Mesendoderm (in vitro differentiated cells): ENCODE measurements at regions not wholly inside any gene's neighbourhood (a gene's known extent, or its start where the extent isn't known, plus 50 kb on each side); places are given as distances from the start of the nearest gene placed in this dataset.

ENCODE experiments used
- DNase-seq: peaks from one replicate; pipeline ENCODE4 v3.0.0; 2013
- H2AK5ac ChIP-seq: 2 replicates; pipeline ENCODE4 v1.6.1; 2013; ENCODE audit warnings: low read length, inconsistent platforms
- H2BK120ac ChIP-seq: 2 replicates; pipeline ENCODE4 v1.6.1; 2013; ENCODE audit warnings: low read depth, mild to moderate bottlenecking, low read length, moderate library complexity, mixed read lengths
- H2BK15ac ChIP-seq: replicated peaks from 2 replicates; pipeline ENCODE4 v1.6.1; 2013; ENCODE audit warnings: low read depth, mild to moderate bottlenecking, moderate library complexity
- H2BK5ac ChIP-seq: 2 replicates; pipeline ENCODE4 v1.6.1; 2013; ENCODE audit warnings: low read length, inconsistent platforms
- H3K18ac ChIP-seq: 2 replicates; pipeline ENCODE4 v1.6.1; 2013; ENCODE audit warnings: mild to moderate bottlenecking, low read length, mixed read lengths
- H3K23ac ChIP-seq: one replicate; pipeline ENCODE4 v1.6.1; 2013; ENCODE audit warnings: low read length
- H3K27ac ChIP-seq: 2 replicates; pipeline ENCODE4 v1.5.1; 2013; ENCODE audit warnings: low read depth, mild to moderate bottlenecking, inconsistent platforms, low read length, moderate library complexity
- H3K27me3 ChIP-seq: 2 replicates; pipeline ENCODE4 v1.6.1; 2013; ENCODE audit warnings: low read length, control low read depth, mild to moderate bottlenecking, inconsistent platforms; ENCODE audit not compliant: insufficient read depth, poor library complexity
- H3K36me3 ChIP-seq: 2 replicates; pipeline ENCODE4 v1.6.1; 2013; ENCODE audit warnings: low read length, inconsistent platforms; ENCODE audit not compliant: control insufficient read depth, insufficient read depth
- H3K4ac ChIP-seq: one replicate; pipeline ENCODE4 v1.6.1; 2013; ENCODE audit warnings: low read depth, mild to moderate bottlenecking, low read length, moderate library complexity
- H3K4me1 ChIP-seq: 2 replicates; pipeline ENCODE4 v1.6.1; 2013; ENCODE audit warnings: low read depth, low read length, inconsistent platforms; ENCODE audit not compliant: control insufficient read depth
- H3K4me2 ChIP-seq: 2 replicates; pipeline ENCODE4 v1.6.1; 2013; ENCODE audit warnings: low read length
- H3K4me3 ChIP-seq: 2 replicates; pipeline ENCODE4 v1.5.1; 2013; ENCODE audit warnings: mild to moderate bottlenecking, low read length
- H3K56ac ChIP-seq: one replicate; pipeline ENCODE4 v1.6.1; 2013; ENCODE audit warnings: low read length
- H3K79me1 ChIP-seq: 2 replicates; pipeline ENCODE4 v1.6.1; 2013; ENCODE audit warnings: low read length, inconsistent platforms
- H3K79me2 ChIP-seq: 2 replicates; pipeline ENCODE4 v1.6.1; 2013; ENCODE audit warnings: mild to moderate bottlenecking, low read length; ENCODE audit not compliant: control insufficient read depth, insufficient read depth
- H3K9ac ChIP-seq: 2 replicates; pipeline ENCODE4 v1.6.1; 2013; ENCODE audit warnings: low read length, inconsistent platforms
- H4K5ac ChIP-seq: one replicate; pipeline ENCODE4 v1.6.1; 2013; ENCODE audit warnings: low read length
- H4K8ac ChIP-seq: one replicate; pipeline ENCODE4 v1.6.1; 2013; ENCODE audit warnings: low read depth, mild to moderate bottlenecking, control low read depth, low read length, moderate library complexity
- WGBS: extraction: QIAGEN DNeasy Blood & Tissue Kit; methylation state at CpG from one replicate; pipeline ENCODE4 v1.1.7; 2013; ENCODE audit warnings: low lambda C conversion rate, missing lambda C conversion rate; ENCODE audit not compliant: insufficient coverage; ENCODE audit errors: extremely low coverage; 5-methylcytosine and 5-hydroxymethylcytosine counted together

GRCh38 chr3:64917914-64918453 is 230.2 kb upstream of the ADAMTS9 start:
- Histone ChIP-seq H3K79me2 (no peaks in the 10 kb centered on the region), H3K56ac (no peak overlapping the region), H4K5ac (no peak overlapping the region), H3K4me2 (no peak overlapping the region), H3K18ac (no peak overlapping the region), H2BK15ac (no peak overlapping the region), H3K4ac (no peak overlapping the region), H3K36me3 (no peaks in the 10 kb centered on the region), H2BK120ac (no peak overlapping the region), H2BK5ac (no peak overlapping the region), H3K4me3 (no peak overlapping the region), H3K4me1 (peaks cover 16% of the 10 kb centered on the region), H3K27me3 (no peaks in the 10 kb centered on the region), H3K9ac (no peak overlapping the region), H4K8ac (no peak overlapping the region), H3K79me1 (no peaks in the 10 kb centered on the region), H2AK5ac (no peak overlapping the region), H3K23ac (no peak overlapping the region), H3K27ac (no peak overlapping the region)
- no peak for DNase-seq
- no CpG with 5 or more reads among the region's 1 CpG for WGBS

GRCh38 chr3:64916937-64917336 is 229.1 kb upstream of the ADAMTS9 start:
- WGBS: no CpG with 5 or more reads among the region's 4 CpGs
- peak; percentile 97 for DNase-seq

GRCh38 chr3:64916192-64916798 is 228.5 kb upstream of the ADAMTS9 start:
- Histone ChIP-seq H3K79me1 (no peaks in the 10 kb centered on the region), H3K27ac (peak overlapping the region; percentile 64)

More at GRCh38 chr3:64916937-64917336, 229.1 kb upstream of the ADAMTS9 start:
- no peaks in the 10 kb centered on the region for H3K27me3 ChIP-seq
- no peaks in the 10 kb centered on the region for H3K36me3 ChIP-seq
- no peak overlapping the region for H3K4me3 ChIP-seq
- H2BK120ac ChIP-seq: peak overlapping the region; percentile 51
- no peak overlapping the region for H2BK15ac ChIP-seq
- peak overlapping the region; percentile 64 for H3K27ac ChIP-seq
- H4K5ac ChIP-seq: no peak overlapping the region
- no peak overlapping the region for H3K23ac ChIP-seq
- H3K4ac ChIP-seq: no peak overlapping the region
- no peak overlapping the region for H3K18ac ChIP-seq
- no peaks in the 10 kb centered on the region for H3K79me1 ChIP-seq
- no peaks in the 10 kb centered on the region for H3K79me2 ChIP-seq
- H4K8ac ChIP-seq: no peak overlapping the region
- H3K9ac ChIP-seq: no peak overlapping the region
- no peak overlapping the region for H2BK5ac ChIP-seq
- H2AK5ac ChIP-seq: no peak overlapping the region
- no peak overlapping the region for H3K4me2 ChIP-seq
- H3K4me1 ChIP-seq: peaks cover 17% of the 10 kb centered on the region
- peak overlapping the region; percentile 62 for H3K56ac ChIP-seq

GRCh38 chr3:64915778-64916177 is 228.0 kb upstream of the ADAMTS9 start:
- WGBS: no CpG with 5 or more reads among the region's 2 CpGs
- H3K4me1 ChIP-seq: peaks cover 16% of the 10 kb centered on the region

More at GRCh38 chr3:64916192-64916798, 228.5 kb upstream of the ADAMTS9 start:
- peak overlapping the region; percentile 57 for H2AK5ac ChIP-seq
- no peak for DNase-seq
- H2BK15ac ChIP-seq: no peak overlapping the region
- H3K56ac ChIP-seq: peak overlapping the region; percentile 62
- no peak overlapping the region for H4K5ac ChIP-seq
- no peak overlapping the region for H3K4me3 ChIP-seq
- peak overlapping the region; percentile 65 for H3K4ac ChIP-seq
- H3K18ac ChIP-seq: peak overlapping the region; percentile 3
- H3K36me3 ChIP-seq: no peaks in the 10 kb centered on the region
- WGBS: no CpG with 5 or more reads among the region's 8 CpGs
- H3K23ac ChIP-seq: no peak overlapping the region
- H2BK5ac ChIP-seq: peak overlapping the region; percentile 78
- H3K9ac ChIP-seq: no peak overlapping the region
- H3K4me1 ChIP-seq: peaks cover 15% of the 10 kb centered on the region
- no peaks in the 10 kb centered on the region for H3K27me3 ChIP-seq
- H3K79me2 ChIP-seq: no peaks in the 10 kb centered on the region
- H3K4me2 ChIP-seq: no peak overlapping the region
- H2BK120ac ChIP-seq: peak overlapping the region; percentile 51
- H4K8ac ChIP-seq: no peak overlapping the region

GRCh38 chr3:64913515-64913914 is 225.7 kb upstream of the ADAMTS9 start:
- H2BK5ac ChIP-seq: no peak overlapping the region
- no peaks in the 10 kb centered on the region for H3K79me1 ChIP-seq
- peak overlapping the region; percentile 45 for H3K18ac ChIP-seq
- H3K4me1 ChIP-seq: peaks cover 25% of the 10 kb centered on the region
- no peak overlapping the region for H2AK5ac ChIP-seq
- H3K79me2 ChIP-seq: no peaks in the 10 kb centered on the region
- H3K56ac ChIP-seq: no peak overlapping the region
- no peak overlapping the region for H4K8ac ChIP-seq
- no peak overlapping the region for H3K9ac ChIP-seq
- no peak overlapping the region for H3K4ac ChIP-seq
- no peaks in the 10 kb centered on the region for H3K27me3 ChIP-seq
- no peak for DNase-seq
- H4K5ac ChIP-seq: no peak overlapping the region
- no peaks in the 10 kb centered on the region for H3K36me3 ChIP-seq
- H3K27ac ChIP-seq: no peak overlapping the region
- WGBS: no CpG with 5 or more reads among the region's 4 CpGs
- H2BK15ac ChIP-seq: peak overlapping the region; percentile 87
- no peak overlapping the region for H2BK120ac ChIP-seq
- H3K4me3 ChIP-seq: no peak overlapping the region
- H3K4me2 ChIP-seq: no peak overlapping the region
- no peak overlapping the region for H3K23ac ChIP-seq

More at GRCh38 chr3:64915778-64916177, 228.0 kb upstream of the ADAMTS9 start:
- Histone ChIP-seq H3K56ac (peak overlapping the region; percentile 57), H2BK120ac (peak overlapping the region; percentile 51), H3K79me1 (no peaks in the 10 kb centered on the region), H3K79me2 (no peaks in the 10 kb centered on the region), H2BK5ac (no peak overlapping the region), H2AK5ac (no peak overlapping the region), H4K8ac (no peak overlapping the region), H2BK15ac (no peak overlapping the region), H3K27ac (no peak overlapping the region), H3K23ac (no peak overlapping the region), H3K18ac (peak overlapping the region; percentile 3), H3K4me3 (no peak overlapping the region), H4K5ac (no peak overlapping the region), H3K9ac (no peak overlapping the region), H3K27me3 (no peaks in the 10 kb centered on the region), H3K4ac (no peak overlapping the region), H3K36me3 (no peaks in the 10 kb centered on the region), H3K4me2 (no peak overlapping the region)
- no peak for DNase-seq
